ENCODE measurements at regions not wholly inside any gene's neighbourhood (a gene's known extent, or its start where the extent isn't known, plus 50 kb on each side); places are given as distances from the start of the nearest gene placed in this dataset.
"Not testable (repeated sequence)": the region's sequence is repeated elsewhere in the genome, so short reads cannot be mapped to it uniquely, and the experiment has no call there.

DNA sequence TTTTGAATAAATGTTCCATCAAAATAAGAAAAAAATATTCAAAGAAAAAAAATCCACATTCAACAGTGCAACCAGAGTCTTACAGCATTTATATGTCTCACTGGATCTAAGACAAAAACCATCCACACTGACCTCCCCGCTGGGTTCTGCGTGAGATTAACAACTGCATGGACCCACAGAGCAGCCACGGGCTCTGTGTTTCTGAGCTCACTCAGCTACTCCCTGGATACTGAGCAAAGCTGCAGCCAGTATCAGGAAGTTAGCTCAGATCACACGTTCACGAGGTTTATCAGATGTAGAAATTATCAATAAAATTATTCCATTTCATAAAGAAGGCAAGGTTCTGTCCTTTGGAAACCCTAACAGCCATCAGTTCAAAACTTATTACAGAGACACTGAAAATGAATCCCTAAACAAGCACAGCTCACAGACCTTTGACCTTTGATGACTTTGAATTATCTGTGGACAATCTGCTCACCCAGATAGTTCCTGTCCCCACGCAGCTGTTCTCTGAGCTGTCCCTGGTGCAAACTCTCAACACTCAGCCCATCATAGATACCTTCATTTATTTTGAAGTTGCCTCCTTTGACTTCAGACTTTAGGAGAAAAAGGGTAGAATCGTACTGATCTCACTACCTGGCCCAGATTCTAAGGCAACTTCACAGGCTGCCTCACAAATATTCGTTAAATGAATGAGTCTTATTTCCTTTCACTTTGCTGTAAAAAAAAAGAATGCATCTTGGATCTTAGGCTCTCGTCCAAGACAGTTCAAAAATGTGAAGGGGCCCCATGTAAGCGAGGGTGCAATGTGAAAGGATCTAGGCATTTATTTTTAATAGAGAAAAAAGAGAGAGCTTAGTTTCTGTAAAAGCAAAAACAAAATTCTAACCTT lies 67.7 kb upstream of the SVIL start:
- DNase-seq = peak; percentile 20 to 61
- Histone ChIP-seq H3K36me3 (no peaks in the 10 kb centered on the region), H3K4me1 (peaks cover 31% of the 10 kb centered on the region), H3K27me3 (no peaks in the 10 kb centered on the region), H3K9me3 (replicated peaks) (no peaks in the 10 kb centered on the region), H3K27ac (peak overlapping the region; percentile 25; the same call in 1 of the 2 replicates), H3K4me3 (peak overlapping the region; percentile 8)

- Histone ChIP-seq H3K36me3 (no peaks in the 10 kb centered on the region), H3K27ac (no peak overlapping the region), H3K4me1 (peaks cover 31% of the 10 kb centered on the region), H3K27me3 (no peaks in the 10 kb centered on the region), H3K9me3 (replicated peaks) (no peaks in the 10 kb centered on the region), H3K4me3 (no peak overlapping the region)
- no peak for DNase-seq
Measured at GRCh38 chr10:29701306-29701705, 66.5 kb upstream of the SVIL start.

- Histone ChIP-seq H3K4me1 (peaks cover 31% of the 10 kb centered on the region), H3K36me3 (no peaks in the 10 kb centered on the region), H3K27ac (peak overlapping the region; percentile 88), H3K9me3 (replicated peaks) (no peaks in the 10 kb centered on the region), H3K4me3 (no peak overlapping the region), H3K27me3 (no peaks in the 10 kb centered on the region)
- DNase-seq = peak in 1 of 2 experiments; percentile 29
Measured at GRCh38 chr10:29699621-29700020, 64.8 kb upstream of the SVIL start.

- H3K9me3 ChIP-seq (replicated peaks) = no peaks in the 10 kb centered on the region
- peak overlapping the region; percentile 88 for H3K27ac ChIP-seq
- peak; percentile 88 to 96 for DNase-seq
Measured at GRCh38 chr10:29698773-29699490, 64.2 kb upstream of the SVIL start.

DNA sequence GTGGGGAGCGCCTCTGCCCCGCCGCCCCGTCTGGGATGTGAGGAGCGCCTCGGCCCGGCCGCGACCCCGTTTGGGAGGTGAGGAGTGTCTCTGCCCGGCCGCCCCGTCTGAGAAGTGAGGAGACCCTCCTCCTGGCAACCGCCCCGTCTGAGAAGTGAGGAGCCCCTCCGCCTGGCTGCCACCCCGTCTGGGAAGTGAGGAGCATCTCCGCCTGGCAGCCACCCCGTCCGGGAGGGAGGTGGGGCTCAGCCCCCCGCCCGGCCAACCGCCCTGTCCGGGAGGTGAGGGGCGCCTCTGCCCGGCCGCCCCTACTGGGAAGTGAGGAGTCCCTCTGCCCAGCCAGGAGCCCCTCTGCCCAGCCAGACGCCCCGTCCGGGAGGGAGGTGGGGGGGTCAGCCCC lies 61.8 kb upstream of the SVIL start:
- H3K4me1 ChIP-seq = peaks cover 22% of the 10 kb centered on the region
- not testable (repeated sequence) for H3K4me3 ChIP-seq; H3K9me3 ChIP-seq (replicated peaks); H3K27me3 ChIP-seq; DNase-seq; H3K36me3 ChIP-seq; H3K27ac ChIP-seq

More at GRCh38 chr10:29698773-29699490, 64.2 kb upstream of the SVIL start:
- H3K36me3 ChIP-seq = no peaks in the 10 kb centered on the region
- no peak overlapping the region for H3K4me3 ChIP-seq
- peaks cover 31% of the 10 kb centered on the region for H3K4me1 ChIP-seq
- no peaks in the 10 kb centered on the region for H3K27me3 ChIP-seq

DNA sequence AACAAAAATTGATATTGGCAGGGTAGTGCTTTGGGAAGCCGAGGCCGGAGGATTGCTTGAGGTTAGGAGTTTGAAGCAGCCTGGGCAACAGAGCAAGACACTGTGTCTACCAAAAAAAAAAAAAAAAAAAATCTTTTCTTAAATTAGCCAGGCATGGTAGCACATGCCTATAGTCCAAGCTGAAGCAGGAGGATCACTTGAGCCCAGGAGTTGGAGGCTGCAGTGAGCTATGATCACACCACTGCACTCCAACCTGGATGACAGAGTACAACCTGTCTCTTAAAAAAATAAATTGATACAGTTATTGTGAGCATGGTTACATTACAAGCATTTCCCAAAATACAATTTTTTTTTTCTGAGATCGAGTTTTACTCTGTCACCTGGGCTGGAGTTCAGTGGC lies 59.4 kb upstream of the SVIL start:
- H3K4me1 ChIP-seq = peaks cover 14% of the 10 kb centered on the region
- H3K36me3 ChIP-seq = no peaks in the 10 kb centered on the region
- no peak for DNase-seq
- H3K4me3 ChIP-seq = no peak overlapping the region
- no peak overlapping the region for H3K27ac ChIP-seq
- H3K9me3 ChIP-seq (replicated peaks) = no peaks in the 10 kb centered on the region
- H3K27me3 ChIP-seq = no peaks in the 10 kb centered on the region

DNA sequence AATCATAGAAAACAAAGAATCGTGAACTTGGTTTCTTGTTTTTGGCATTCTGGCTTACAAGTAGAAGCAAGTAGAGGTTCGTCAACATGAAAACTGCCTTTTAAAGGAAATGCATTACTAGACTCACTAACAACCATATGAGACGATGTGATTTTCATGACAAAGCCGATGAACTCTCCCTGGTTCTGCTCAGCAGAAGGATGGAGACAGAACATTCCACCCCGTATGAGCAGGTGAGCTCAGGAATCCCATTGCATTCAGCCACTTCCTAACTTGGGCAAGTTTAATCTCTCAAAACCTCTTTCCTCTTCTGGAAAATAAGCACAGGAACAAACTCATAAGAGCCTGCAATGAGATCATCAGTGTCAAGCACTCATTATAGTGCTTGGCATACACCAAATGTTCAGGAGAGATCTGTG lies 57.4 kb upstream of the SVIL start:
- no peak for DNase-seq
- Histone ChIP-seq H3K27ac (peak overlapping the region; percentile 23), H3K4me1 (peaks cover 22% of the 10 kb centered on the region), H3K4me3 (peak overlapping the region; percentile 23), H3K36me3 (no peaks in the 10 kb centered on the region), H3K9me3 (replicated peaks) (no peaks in the 10 kb centered on the region), H3K27me3 (no peaks in the 10 kb centered on the region)

- peak; percentile 49 to 70 for DNase-seq
- Histone ChIP-seq H3K36me3 (no peaks in the 10 kb centered on the region), H3K4me3 (peak overlapping the region; percentile 23), H3K4me1 (peaks cover 22% of the 10 kb centered on the region), H3K27ac (peak overlapping the region; percentile 23), H3K9me3 (replicated peaks) (no peaks in the 10 kb centered on the region), H3K27me3 (no peaks in the 10 kb centered on the region)
Measured at GRCh38 chr10:29691564-29692072, 56.8 kb upstream of the SVIL start.

- Histone ChIP-seq H3K4me3 (no peak overlapping the region), H3K36me3 (0 out of 2 replicates have a peak, but pooled peaks cover 3% of the 10 kb centered on the region), H3K27me3 (no peaks in the 10 kb centered on the region), H3K9me3 (replicated peaks) (no peaks in the 10 kb centered on the region), H3K27ac (no peak overlapping the region), H3K4me1 (peaks cover 22% of the 10 kb centered on the region)
- no peak for DNase-seq
Measured at GRCh38 chr10:29689001-29689400, 54.2 kb upstream of the SVIL start.

- H3K27me3 ChIP-seq = no peaks in the 10 kb centered on the region
- H3K27ac ChIP-seq = no peak overlapping the region
- DNase-seq = peak in 1 of 2 experiments; percentile 30
- no peaks in the 10 kb centered on the region for H3K9me3 ChIP-seq (replicated peaks)
- peaks cover 22% of the 10 kb centered on the region for H3K4me1 ChIP-seq
- H3K36me3 ChIP-seq = 0 out of 2 replicates have a peak, but pooled peaks cover 3% of the 10 kb centered on the region
- H3K4me3 ChIP-seq = no peak overlapping the region
Measured at GRCh38 chr10:29688230-29688661, 53.5 kb upstream of the SVIL start.

- Histone ChIP-seq H3K27me3 (no peaks in the 10 kb centered on the region), H3K36me3 (0 out of 2 replicates have a peak, but pooled peaks cover 3% of the 10 kb centered on the region), H3K27ac (no peak overlapping the region), H3K9me3 (replicated peaks) (no peaks in the 10 kb centered on the region), H3K4me1 (peaks cover 22% of the 10 kb centered on the region), H3K4me3 (no peak overlapping the region)
- no peak for DNase-seq
Measured at GRCh38 chr10:29687421-29688164, 52.8 kb upstream of the SVIL start.

GRCh38 chr10:29685506-29685905 lies 50.7 kb upstream of the SVIL start:
- Histone ChIP-seq H3K36me3 (0 out of 2 replicates have a peak, but pooled peaks cover 3% of the 10 kb centered on the region), H3K27me3 (no peaks in the 10 kb centered on the region), H3K9me3 (replicated peaks) (no peaks in the 10 kb centered on the region), H3K4me1 (peaks cover 12% of the 10 kb centered on the region), H3K27ac (no peak overlapping the region), H3K4me3 (no peak overlapping the region)
- no peak for DNase-seq
